Erythroblast (primary cell): ENCODE measurements at regions not wholly inside any gene's neighbourhood (a gene's known extent, or its start where the extent isn't known, plus 50 kb on each side); places are given as distances from the start of the nearest gene placed in this dataset.
"Not testable (repeated sequence)": the region's sequence is repeated elsewhere in the genome, so short reads cannot be mapped to it uniquely, and the experiment has no call there.

ENCODE experiments used
- DNase-seq, 2 experiments: peaks; one replicate each; lab custom pipeline; 2025; lab: John Stamatoyannopoulos, UW
- GATA1 ChIP-seq: IDR thresholded peaks from 2 replicates; pipeline ENCODE4 v1.6.1; 2011; ENCODE audit warnings: low read depth, mild to moderate bottlenecking, control low read depth, low read length, moderate library complexity
- POLR2A ChIP-seq: IDR thresholded peaks from 2 replicates; pipeline ENCODE4 v1.6.1; 2011; ENCODE audit warnings: mild to moderate bottlenecking, low read length

DNA sequence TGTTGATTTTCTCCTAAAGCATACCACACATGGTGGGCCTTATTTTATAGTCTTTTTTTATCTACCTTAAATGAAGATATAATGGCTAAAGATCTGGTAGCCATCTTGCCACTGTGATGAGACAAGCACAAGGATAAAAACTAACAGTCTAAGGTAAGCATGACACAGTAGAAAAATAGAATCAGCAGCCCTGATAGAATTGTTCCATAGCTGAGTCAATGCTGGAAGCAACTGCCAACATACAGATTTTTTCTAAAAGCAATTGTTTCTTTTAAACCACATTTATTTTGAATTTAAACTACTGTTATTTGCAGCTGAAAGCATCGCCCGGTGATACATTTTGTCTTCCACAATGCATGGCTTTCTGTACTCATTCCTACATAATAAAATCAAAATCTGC lies 1091.5 kb upstream of the CHAC2 start:
- TF ChIP-seq GATA1, result no peak
- TF ChIP-seq POLR2A, result no peak
- DNase-seq, result no peak

DNA sequence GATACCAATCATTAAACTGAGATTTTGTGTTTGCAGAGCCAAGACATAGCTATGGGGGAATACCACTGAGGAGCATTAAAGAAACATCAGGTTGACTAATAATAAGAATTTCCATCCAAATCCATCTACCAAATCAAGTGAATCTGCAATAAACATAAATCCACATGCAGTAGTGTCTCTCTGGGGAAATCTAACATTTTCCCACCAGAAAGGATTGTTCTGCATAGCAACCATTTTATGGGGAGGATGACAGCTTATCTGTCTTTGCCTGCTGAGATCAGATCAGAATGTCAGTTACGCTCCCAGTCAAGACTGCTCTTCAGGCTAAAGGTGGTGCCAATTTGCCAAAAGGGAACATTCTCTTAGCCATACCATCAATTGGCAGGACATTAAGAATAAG lies 1098.9 kb upstream of the CHAC2 start:
- no peak for TF ChIP-seq GATA1
- no peak for TF ChIP-seq POLR2A
- no peak for DNase-seq

- TF ChIP-seq GATA1, result no peak
- no peak for TF ChIP-seq POLR2A
- DNase-seq, result no peak
Measured at GRCh38 chr2:52659546-52659945, 1108.1 kb upstream of the CHAC2 start.

GRCh38 chr2:52658598-52658997 lies 1109.0 kb upstream of the CHAC2 start:
- DNase-seq, result no peak
- TF ChIP-seq POLR2A (no peak), GATA1 (no peak)

GRCh38 chr2:52639692-52640091 lies 1127.9 kb upstream of the CHAC2 start:
- TF ChIP-seq GATA1, result no peak
- no peak for TF ChIP-seq POLR2A

GRCh38 chr2:52632543-52632942 lies 1135.1 kb upstream of the CHAC2 start:
- DNase-seq, result no peak
- no peak for TF ChIP-seq GATA1

More at GRCh38 chr2:52639692-52640091, 1127.9 kb upstream of the CHAC2 start:
- no peak for DNase-seq

GRCh38 chr2:52629944-52630343 lies 1137.7 kb upstream of the CHAC2 start:
- DNase-seq, result no peak
- no peak for TF ChIP-seq POLR2A

DNA sequence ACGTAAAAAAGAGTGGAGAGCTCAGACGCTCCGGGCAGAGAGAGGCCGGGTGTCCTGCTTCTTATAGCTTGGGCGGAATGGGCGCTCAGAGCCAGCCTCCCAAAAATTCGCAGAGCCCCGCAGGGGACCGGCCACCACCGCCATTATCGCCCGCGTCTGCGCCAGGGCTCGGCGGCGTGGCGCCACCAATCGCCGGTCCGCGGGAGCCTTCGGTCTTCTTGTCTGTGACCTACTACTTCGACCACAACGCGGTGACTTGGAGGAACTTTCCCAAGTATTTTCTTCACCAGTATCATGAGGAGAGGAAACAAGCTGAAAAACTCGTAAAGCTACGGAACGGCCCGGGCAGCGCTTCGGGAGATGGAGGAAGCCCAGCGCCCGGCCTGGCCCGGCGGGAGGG lies 1138.1 kb upstream of the CHAC2 start:
- DNase-seq, result no peak
- TF ChIP-seq POLR2A (no peak), GATA1 (no peak)

DNA sequence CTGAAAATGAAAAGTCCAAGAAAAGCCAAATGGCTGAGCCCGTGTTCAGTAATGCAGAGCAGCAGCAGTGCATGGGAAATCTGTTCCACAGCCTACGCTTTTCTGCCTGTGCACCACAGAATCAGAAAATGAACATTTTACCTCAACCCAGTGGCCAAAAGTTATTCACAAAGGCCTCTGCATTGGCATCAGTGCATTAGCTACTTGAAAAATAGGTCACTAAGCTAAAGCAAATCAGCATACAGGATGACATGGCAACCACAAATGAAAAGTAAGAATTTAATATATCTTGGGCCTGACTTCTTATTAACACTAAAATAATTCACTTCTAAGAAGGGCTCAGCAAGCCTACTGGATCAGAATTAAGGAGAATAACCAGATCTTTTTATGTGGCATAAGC lies 1145.3 kb upstream of the CHAC2 start:
- no peak for TF ChIP-seq GATA1
- no peak for TF ChIP-seq POLR2A

GRCh38 chr2:52613064-52613463 lies 1154.5 kb upstream of the CHAC2 start:
- TF ChIP-seq GATA1, result no peak
- no peak for TF ChIP-seq POLR2A
- no peak for DNase-seq

More for the DNA sequence above, 1145.3 kb upstream of the CHAC2 start:
- DNase-seq, result no peak

DNA sequence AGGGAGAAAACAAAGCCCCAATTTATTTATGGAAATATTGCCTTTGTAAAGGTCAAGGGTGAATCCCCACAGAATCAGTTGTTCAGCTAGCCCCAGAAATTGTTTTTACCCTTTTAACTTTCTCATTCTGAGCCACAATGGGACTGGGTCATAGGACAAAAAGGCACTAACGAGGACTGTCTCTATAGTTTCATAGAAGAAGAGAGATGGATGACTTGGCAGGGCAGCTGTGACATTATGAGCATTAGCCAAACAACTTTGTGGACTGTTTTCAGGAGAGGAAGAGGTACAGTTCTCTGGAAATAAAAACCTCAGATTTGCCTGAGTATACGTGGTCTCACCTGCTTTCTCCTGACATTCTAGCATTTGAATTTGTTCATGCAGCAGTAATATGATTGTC lies 1155.8 kb upstream of the CHAC2 start:
- DNase-seq, result no peak
- no peak for TF ChIP-seq POLR2A
- no peak for TF ChIP-seq GATA1

DNA sequence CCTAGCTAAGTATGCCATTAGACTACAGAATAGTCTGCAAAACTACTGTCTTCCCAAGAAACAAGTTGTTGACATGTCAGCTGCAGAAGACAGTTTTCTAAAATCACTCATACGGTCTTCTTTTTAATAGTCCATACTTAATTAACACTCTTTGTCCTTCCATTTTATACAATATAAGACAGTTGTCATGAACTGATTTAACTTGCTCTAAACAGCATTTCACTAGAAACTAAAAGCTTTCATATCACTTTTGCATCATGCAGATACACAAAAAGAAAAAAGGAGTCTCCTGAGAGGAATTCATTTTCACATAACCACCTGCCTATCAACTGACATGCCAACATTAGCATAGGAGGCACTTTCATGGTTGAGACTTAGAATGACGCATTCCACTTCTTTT lies 1159.6 kb upstream of the CHAC2 start:
- DNase-seq, result no peak
- TF ChIP-seq POLR2A (no peak), GATA1 (no peak)

GRCh38 chr2:52597346-52597745 lies 1170.3 kb upstream of the CHAC2 start:
- DNase-seq, result no peak
- no peak for TF ChIP-seq GATA1
- no peak for TF ChIP-seq POLR2A

DNA sequence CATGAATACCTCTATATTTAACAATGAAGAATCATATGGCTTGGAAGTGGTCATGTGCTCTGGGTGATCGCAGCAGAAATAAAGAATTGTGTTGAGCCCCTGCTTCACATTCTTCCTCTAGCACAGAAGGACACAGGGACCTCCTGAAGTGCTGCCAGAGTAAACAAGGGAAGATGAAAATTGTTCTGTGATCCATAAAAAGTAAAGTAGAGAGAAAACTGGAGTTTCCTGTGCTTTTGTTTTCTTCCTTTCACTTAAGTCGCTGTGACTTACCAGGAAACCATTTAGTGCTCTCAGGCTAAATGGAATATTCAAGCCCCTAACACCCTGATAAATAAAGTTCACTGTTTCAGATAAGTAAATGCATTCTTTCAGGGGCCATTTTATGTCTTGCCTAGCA lies 1173.6 kb upstream of the CHAC2 start:
- DNase-seq, result no peak
- TF ChIP-seq POLR2A (no peak), GATA1 (no peak)

DNA sequence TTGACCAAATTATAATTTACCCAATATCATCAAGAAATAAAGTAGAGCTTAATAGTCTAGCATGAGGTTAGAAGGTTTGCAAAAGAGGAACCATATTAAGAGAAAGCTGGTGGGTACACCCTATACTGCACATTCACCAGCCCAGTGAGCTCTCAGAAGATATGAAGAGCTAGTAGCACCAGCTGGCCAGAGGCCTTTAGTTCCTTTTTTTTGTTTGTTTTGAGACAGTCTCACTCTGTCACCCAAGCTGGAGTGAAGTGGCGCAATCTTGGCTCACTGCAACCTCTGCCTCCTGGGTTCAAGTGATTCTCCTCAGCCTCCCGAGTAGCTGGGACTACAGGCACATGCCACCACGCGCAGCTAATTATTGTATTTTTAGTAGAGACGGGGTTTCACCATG lies 1183.5 kb upstream of the CHAC2 start:
- not testable (repeated sequence) for DNase-seq

GRCh38 chr2:52572469-52572894 lies 1195.1 kb upstream of the CHAC2 start:
- TF ChIP-seq GATA1, result no peak
- no peak for TF ChIP-seq POLR2A
- no peak for DNase-seq
